Fibroblast of lung (primary cell): ENCODE measurements at regions not wholly inside any gene's neighbourhood (a gene's known extent, or its start where the extent isn't known, plus 50 kb on each side); places are given as distances from the start of the nearest gene placed in this dataset.

Source experiments
- DNase-seq, 2 donors: peaks; one replicate each; pipeline versions ENCODE4 v3.0.0 to v3.0.0-alpha.2; 2010; ENCODE audit warnings: low read depth in 2 of 2
- H2AFZ ChIP-seq: 2 replicates; pipeline ENCODE4 v1.5.1; 2012; ENCODE audit warnings: low read length, control low read depth, inconsistent platforms
- H3K27ac ChIP-seq: 2 replicates; pipeline ENCODE4 v1.5.1; 2011; ENCODE audit warnings: low read length, control low read depth; ENCODE audit not compliant: insufficient read depth
- H3K27me3 ChIP-seq: 2 replicates; pipeline ENCODE4 v1.5.1; 2011; ENCODE audit warnings: mild to moderate bottlenecking, low read length; ENCODE audit not compliant: control insufficient read depth, insufficient read depth
- H3K36me3 ChIP-seq: 2 replicates; pipeline ENCODE4 v1.5.1; 2011; ENCODE audit warnings: low read length; ENCODE audit not compliant: control insufficient read depth, insufficient read depth
- H3K4me1 ChIP-seq: 2 replicates; pipeline ENCODE4 v1.5.1; 2011; ENCODE audit warnings: low read length; ENCODE audit not compliant: control insufficient read depth, insufficient read depth; ENCODE audit errors: extremely low read depth
- H3K4me2 ChIP-seq: 2 replicates; pipeline ENCODE4 v1.5.1; 2011; ENCODE audit warnings: low read length, control low read depth; ENCODE audit not compliant: insufficient read depth; ENCODE audit errors: extremely low read depth
- H3K4me3 ChIP-seq, 4 experiments: fragments of 200-600 bp in 1 of 4; sonication (generic) in 1 of 4; replicated peaks in 1 of 4; 2 replicates each; pipeline ENCODE4 v1.5.1; 2011 to 2016; ENCODE audit warnings: low read length in 4 of 4, low read depth in 3 of 4, mild to moderate bottlenecking in 3 of 4, control low read depth in 2 of 4, inconsistent platforms in 1 of 4, mixed read lengths in 1 of 4; ENCODE audit not compliant: insufficient read depth in 1 of 4; ENCODE audit errors: control extremely low read depth in 1 of 4
- H3K79me2 ChIP-seq: 2 replicates; pipeline ENCODE4 v1.5.1; 2012; ENCODE audit warnings: mild to moderate bottlenecking, low read length, inconsistent platforms; ENCODE audit not compliant: control insufficient read depth, insufficient read depth
- H3K9ac ChIP-seq: 2 replicates; pipeline ENCODE4 v1.5.1; 2011; ENCODE audit warnings: mild to moderate bottlenecking, low read length, control low read depth; ENCODE audit not compliant: insufficient read depth
- H3K9me3 ChIP-seq: 2 replicates; pipeline ENCODE4 v1.5.1; 2012; ENCODE audit warnings: low read depth, low read length; ENCODE audit not compliant: control insufficient read depth, insufficient read depth
- H4K20me1 ChIP-seq: 2 replicates; pipeline ENCODE4 v1.5.1; 2011; ENCODE audit warnings: low read length; ENCODE audit not compliant: control insufficient read depth, insufficient read depth; ENCODE audit errors: extremely low read depth
- EZH2 ChIP-seq: IDR thresholded peaks from 2 replicates; pipeline ENCODE4 v1.5.1; 2012; ENCODE audit warnings: low read length, control low read depth, mild to moderate bottlenecking; ENCODE audit errors: missing control alignments
- TF ChIP-seq, protein P1 (sequence below), 2 donors: IDR thresholded peaks in 1 of 2; conservative IDR thresholded peaks in 1 of 2; 1 replicate in 1 of 2; 2 replicates in 1 of 2; pipeline ENCODE4 v1.5.1; 2011 to 2012; ENCODE audit warnings: low read length in 2 of 2, control low read depth in 1 of 2, inconsistent platforms in 1 of 2, low read depth in 1 of 2, mild to moderate bottlenecking in 1 of 2

DNA sequence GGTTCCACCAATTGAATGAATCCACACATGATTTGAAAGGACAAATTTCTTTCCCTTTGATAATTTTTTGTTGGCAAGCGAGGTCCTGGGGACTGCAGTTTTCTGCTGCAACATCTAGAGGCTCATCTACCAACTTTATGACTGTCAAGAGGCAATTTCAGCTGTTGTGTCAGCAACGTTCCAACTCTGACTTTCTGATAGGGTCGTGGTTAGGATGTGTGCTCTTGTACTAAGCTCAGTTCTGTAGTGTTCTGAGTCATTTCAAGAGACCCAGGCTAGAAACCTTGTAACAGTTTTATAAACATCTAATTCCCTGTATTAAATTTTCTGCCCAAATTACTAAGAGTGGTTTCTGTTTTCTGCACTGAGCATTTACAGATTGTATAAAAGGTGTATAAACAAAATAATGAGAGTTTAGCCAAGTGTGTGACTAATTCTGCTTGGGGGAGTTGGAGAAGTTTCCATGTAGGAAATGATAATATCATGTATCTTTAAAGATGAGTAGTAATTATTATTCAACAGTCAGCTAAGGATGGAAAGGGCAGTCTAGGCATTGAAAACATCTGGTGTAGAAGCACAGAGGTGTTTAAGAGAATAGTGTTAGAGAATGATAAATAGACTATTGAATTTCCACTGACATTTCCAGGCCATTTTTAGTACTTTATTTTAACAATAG, 72.2 kb downstream of the RBMXL2 start:
- Histone ChIP-seq H3K9me3 (no peaks in the 10 kb centered on the region), H3K4me1 (no peaks in the 10 kb centered on the region), H3K27me3 (no peaks in the 10 kb centered on the region), H3K27ac (no peak overlapping the region), H3K36me3 (no peaks in the 10 kb centered on the region), H3K79me2 (no peaks in the 10 kb centered on the region), H3K4me2 (no peak overlapping the region), H3K9ac (no peak overlapping the region), H4K20me1 (no peaks in the 10 kb centered on the region), H3K4me3 (no peak overlapping the region), H2AFZ (no peak overlapping the region)
- TF ChIP-seq, protein P1, sequence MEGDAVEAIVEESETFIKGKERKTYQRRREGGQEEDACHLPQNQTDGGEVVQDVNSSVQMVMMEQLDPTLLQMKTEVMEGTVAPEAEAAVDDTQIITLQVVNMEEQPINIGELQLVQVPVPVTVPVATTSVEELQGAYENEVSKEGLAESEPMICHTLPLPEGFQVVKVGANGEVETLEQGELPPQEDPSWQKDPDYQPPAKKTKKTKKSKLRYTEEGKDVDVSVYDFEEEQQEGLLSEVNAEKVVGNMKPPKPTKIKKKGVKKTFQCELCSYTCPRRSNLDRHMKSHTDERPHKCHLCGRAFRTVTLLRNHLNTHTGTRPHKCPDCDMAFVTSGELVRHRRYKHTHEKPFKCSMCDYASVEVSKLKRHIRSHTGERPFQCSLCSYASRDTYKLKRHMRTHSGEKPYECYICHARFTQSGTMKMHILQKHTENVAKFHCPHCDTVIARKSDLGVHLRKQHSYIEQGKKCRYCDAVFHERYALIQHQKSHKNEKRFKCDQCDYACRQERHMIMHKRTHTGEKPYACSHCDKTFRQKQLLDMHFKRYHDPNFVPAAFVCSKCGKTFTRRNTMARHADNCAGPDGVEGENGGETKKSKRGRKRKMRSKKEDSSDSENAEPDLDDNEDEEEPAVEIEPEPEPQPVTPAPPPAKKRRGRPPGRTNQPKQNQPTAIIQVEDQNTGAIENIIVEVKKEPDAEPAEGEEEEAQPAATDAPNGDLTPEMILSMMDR (conservative IDR thresholded peaks at IDR 0.05 in 1 of 2, IDR thresholded peaks at IDR 0.05 in 1 of 2; ENCODE audit: low read depth in 1 of 2, low read length in 2 of 2): no peak
- TF ChIP-seq EZH2: no peak
- no peak for DNase-seq

DNA sequence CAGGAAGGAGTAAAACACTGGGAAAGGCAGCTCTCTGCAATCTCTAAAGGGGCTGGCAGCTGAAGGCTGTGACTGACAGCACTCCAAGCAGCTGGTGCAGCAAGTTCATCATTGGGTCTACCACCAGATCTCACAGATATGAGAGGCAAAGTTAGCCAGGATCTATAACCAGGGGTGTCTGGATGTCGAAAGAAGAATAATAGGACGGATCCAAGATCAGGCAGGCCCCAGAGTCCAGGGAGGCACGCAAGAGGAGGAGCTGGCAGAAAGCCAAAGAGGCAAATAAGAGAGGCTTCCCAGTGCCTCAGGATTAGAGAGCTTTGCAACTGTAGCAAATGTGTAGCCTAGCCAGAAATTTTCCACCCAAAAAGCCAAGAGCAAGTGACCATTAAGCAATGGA, 77.1 kb downstream of the RBMXL2 start:
- TF ChIP-seq, protein P1 (conservative IDR thresholded peaks at IDR 0.05 in 1 of 2, IDR thresholded peaks at IDR 0.05 in 1 of 2; ENCODE audit: low read depth in 1 of 2, low read length in 2 of 2): no peak
- no peak for DNase-seq
- Histone ChIP-seq H3K79me2 (no peaks in the 10 kb centered on the region), H3K36me3 (no peaks in the 10 kb centered on the region), H3K4me3 (no peak overlapping the region), H2AFZ (no peak overlapping the region), H3K9me3 (no peaks in the 10 kb centered on the region), H3K9ac (no peak overlapping the region), H4K20me1 (no peaks in the 10 kb centered on the region), H3K4me1 (no peaks in the 10 kb centered on the region), H3K27me3 (no peaks in the 10 kb centered on the region), H3K27ac (no peak overlapping the region), H3K4me2 (no peak overlapping the region)

DNA sequence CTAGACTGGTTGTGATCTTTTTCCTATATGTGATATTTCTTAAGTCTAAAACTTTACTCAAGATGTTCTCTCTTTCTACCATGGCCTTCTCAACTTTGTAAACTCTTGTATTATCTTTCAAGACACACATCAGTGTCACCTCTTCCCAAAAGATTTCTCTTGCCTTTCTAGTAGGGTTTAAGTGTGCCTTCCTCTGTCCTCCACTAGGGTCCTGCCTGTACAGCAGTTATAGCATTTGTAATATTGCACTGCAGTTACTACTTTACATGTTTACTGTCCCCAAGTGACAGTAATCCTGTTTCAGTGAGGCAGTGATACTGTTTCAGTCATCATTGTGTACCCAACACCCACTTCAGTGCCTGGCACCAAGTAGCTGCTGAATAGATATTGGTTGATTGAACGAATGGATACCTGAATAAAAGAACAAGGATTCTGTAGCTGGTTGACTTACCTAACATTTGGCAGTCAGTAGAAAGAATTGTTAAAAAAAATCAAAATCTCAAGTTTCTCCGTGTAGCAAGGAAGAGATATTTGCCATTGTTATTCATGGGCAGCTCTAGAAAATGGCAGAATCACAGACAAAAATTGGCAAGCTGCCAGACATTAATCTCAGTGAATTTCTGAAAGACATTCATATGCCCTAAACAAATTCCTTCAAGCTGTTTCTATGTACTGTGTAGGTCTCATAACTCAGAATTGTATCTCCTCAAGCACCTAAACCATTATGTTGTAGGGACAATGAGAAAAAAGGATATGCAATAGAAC, 79.4 kb downstream of the RBMXL2 start:
- H4K20me1 ChIP-seq: no peaks in the 10 kb centered on the region
- no peaks in the 10 kb centered on the region for H3K27me3 ChIP-seq
- no peak for TF ChIP-seq EZH2
- TF ChIP-seq, protein P1 (conservative IDR thresholded peaks at IDR 0.05 in 1 of 2, IDR thresholded peaks at IDR 0.05 in 1 of 2; ENCODE audit: low read depth in 1 of 2, low read length in 2 of 2): no peak
- H3K9ac ChIP-seq: no peak overlapping the region
- no peaks in the 10 kb centered on the region for H3K9me3 ChIP-seq
- no peak overlapping the region for H3K4me3 ChIP-seq
- no peaks in the 10 kb centered on the region for H3K36me3 ChIP-seq
- no peak overlapping the region for H2AFZ ChIP-seq
- no peak overlapping the region for H3K27ac ChIP-seq
- no peaks in the 10 kb centered on the region for H3K4me1 ChIP-seq
- H3K4me2 ChIP-seq: no peak overlapping the region
- no peak for DNase-seq
- no peaks in the 10 kb centered on the region for H3K79me2 ChIP-seq
